Stimulated activated CD4-positive, alpha-beta T cell treated with anti-CD3 and anti-CD28 coated beads, Interleukin-12 subunit alpha, Interleukin-12 subunit beta, amount 100 ng/mL, for 24 hours (primary cell): ENCODE measurements at regions not wholly inside any gene's neighbourhood (a gene's known extent, or its start where the extent isn't known, plus 50 kb on each side); places are given as distances from the start of the nearest gene placed in this dataset.

ENCODE experiments used
- DNase-seq, 2 experiments: peaks; one replicate each; pipeline ENCODE4 v3.0.0-alpha.2; 2020; ENCODE audit warnings: low read depth in 2 of 2

DNA sequence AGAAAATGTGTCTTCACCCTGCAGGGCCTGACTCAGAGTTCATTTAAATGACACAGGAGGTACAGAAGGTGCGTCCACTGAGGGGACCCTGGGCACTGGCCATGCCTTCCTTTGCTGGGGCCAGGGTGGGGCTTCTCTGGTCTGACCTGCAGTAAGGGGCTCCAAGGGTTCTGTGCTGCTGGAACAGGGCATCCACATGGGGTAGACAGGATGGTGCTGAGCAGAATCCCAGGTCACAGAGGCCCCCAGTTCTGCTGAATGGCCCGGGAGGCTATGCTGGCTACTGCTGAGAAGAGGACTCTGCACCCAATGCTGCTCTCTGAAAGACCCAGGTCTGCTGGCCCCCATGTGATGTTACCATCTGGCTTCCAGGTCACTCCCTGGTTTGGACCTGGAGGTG lies 150.4 kb upstream of the GGTLC1 start:
- no peak for DNase-seq

DNA sequence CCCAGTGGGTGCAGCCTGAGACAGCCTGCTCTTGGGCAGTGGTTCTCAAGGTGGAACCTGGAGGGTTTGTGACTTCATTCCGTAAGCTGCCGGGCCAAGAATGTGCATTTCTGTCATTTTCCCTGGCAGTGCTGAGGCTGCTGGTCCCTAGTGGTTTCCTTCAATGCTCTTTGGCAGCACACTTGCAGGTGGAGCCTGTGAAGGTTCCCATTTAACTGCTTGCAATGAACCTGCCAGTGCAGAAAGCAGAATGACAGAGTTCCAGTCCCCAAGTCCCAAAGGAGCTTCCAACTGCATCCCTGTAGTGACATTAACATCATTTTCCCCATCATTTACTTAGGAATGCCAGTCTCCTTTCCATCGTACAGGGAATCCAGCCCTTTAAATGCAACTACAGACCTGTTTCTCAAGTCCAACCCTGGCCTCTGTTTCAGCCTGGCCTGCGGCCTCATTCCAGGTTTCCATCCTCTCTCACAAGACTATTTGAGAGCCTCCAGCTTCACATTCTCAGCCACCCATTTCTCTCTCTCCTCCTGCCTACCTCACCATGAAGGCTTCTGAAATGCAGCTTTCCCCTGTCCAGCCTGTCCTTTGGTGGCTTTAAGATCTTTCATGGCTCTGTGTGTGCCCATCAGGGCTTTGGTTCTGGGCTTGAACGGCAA lies 149.7 kb upstream of the GGTLC1 start:
- DNase-seq = no peak

- no peak for DNase-seq
These were observed 148.2 kb upstream of the GGTLC1 start for GRCh38 chr20:24136659-24137246.

DNA sequence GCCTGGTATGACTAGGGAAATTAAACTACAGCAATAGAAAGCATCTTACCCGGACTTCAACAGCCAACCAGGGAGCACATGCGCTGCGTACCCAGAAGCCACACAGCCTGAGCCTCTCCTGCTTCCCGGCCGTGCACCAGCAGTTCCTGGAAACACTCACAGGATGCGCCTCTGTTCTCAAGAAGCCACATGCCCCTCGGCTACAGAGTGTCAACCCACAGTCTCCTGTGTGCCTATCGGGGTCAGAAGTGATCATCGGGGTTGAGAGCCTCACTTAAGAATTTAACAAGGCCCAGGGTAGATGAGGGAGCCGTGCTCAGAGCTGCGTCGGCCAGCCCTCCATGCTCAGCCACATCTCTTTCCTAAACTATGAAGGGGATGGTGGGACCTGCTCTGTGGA lies 147.2 kb upstream of the GGTLC1 start:
- no peak for DNase-seq

- DNase-seq = no peak
These were observed 146.4 kb upstream of the GGTLC1 start for GRCh38 chr20:24134930-24135329.

DNA sequence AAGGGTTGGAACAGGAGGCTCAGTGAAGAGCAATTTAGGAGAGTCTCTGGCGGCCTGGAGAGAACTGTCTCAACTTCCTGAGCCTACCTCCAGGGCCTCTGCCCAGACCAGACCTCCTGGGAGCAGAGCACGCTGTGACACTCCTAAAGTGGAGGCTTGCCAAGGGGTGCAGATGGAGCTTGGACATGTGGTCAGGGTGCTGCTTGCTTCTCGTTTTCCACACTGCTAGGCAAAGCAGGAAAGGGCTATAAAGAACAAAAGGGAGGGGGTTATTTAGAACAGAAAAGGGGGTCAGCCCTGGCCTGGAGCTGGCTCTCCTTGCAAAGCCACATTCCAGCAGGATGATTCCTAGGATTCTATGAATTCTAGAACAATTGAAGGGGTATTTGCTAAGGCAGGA lies 145.7 kb upstream of the GGTLC1 start:
- no peak for DNase-seq

DNA sequence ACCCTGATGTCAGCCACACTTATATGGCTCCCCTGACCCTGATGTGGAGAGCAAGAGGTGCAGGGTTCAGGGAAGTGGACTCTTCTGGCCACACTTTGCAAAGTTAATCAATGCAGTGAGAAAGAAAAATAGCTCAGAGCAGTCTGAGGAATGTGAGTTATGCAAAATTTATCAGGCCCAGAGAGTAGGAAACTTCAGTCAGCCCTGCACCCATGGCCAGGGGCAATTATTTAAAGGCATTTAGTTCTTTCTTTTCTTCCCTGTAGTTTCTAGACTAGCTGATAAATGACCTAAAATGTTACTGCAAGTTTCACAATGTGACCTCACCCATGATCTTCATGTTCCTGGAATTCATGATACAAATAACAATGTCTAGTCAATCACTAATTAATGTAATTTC lies 143.7 kb upstream of the GGTLC1 start:
- DNase-seq = no peak

GRCh38 chr20:24131684-24132083 lies 143.1 kb upstream of the GGTLC1 start:
- DNase-seq = no peak

GRCh38 chr20:24131281-24131680 lies 142.7 kb upstream of the GGTLC1 start:
- no peak for DNase-seq

DNA sequence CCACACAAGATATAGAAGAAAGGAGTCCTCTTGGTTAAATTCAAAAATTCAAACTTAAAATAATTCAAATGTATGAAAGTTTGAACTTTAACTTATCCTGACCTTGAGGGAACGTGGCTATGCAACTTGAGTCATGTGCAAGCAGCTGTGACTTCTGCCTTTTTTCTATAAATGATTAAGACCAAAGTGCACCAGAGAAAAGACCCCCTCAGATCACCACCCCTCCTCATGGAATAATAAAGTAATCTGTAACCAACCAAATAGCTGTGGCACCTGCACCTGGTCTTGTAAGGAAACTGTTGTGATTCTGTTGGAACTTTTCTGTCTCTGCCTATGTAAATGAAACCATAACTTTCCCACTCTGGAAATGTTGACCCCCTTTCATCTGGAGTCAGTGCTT lies 141.1 kb upstream of the GGTLC1 start:
- no peak for DNase-seq

DNA sequence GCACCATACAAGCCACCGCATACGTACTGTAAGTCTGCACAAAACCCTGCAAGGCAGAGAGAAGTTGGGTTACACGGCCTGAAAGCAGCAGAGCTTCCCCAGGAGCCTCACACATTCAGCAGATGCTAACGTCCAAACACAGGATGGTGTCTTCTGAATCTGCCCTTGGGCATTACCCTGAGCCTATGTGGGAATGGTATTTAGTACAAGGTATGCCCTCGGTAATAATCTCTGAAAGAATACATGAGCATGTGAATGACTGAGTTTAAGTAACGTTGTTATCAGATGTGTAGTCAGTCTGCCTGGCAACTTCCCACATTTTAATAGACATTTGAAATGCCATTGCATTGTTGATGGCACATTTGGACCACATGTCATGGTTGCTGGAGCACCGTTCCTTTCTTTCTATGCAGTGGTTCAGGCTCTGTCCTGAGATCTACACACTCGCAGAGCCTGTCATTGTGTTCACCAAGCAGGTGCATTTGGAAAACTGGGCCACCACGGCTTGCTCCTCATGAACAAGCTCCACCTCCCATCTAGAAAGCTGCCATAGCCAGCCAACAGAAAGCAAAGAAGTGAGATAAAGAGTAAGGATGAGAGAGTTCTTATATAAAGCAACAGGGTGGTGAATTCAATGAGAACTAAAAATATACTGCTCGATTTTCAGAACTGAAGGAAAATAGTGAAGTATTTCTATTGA lies 136.5 kb upstream of the GGTLC1 start:
- no peak for DNase-seq

GRCh38 chr20:24124003-24124402 lies 135.4 kb upstream of the GGTLC1 start:
- DNase-seq = no peak

GRCh38 chr20:24118441-24119175 lies 130.0 kb upstream of the GGTLC1 start:
- DNase-seq = no peak

DNA sequence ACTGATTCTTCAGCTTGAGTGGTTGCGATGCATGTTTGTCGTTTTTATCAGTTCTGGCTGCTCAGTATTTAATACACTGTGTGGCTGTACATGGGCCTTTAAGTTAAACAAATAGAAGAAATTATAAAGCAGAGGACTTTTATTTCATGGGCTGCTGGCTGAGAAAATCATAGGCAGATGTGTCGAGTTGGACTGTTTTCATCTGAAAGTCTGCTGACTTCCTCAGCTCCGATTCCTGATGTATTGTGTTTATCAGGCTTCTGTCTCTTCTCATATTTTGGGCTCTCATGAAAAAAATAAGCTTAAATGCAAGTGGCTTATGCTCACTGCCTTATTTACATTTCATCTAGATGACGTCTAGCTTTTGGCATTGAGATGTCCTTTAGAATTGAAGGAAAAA lies 129.5 kb upstream of the GGTLC1 start:
- no peak for DNase-seq

DNA sequence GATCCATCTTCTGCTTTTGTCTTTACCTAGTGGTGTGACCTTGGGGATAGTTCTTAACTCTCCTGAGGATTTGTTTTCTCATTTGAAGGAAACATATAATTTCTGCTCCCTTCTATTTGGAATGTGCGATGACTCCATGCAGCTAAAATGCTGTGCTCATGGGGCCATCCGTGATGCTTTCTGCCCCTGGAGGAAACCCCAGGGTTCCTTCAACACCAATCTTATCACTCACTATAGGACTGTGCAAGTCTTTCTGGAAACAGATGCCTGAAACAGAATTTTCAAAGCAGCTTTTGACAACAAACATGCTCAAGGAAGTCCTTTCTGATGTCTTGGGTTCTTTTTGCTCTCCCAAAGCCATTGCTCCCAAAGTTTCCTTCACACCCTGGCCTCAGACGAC lies 128.8 kb upstream of the GGTLC1 start:
- DNase-seq = no peak

- DNase-seq = no peak
These were observed 128.0 kb upstream of the GGTLC1 start for GRCh38 chr20:24116611-24117010.

- no peak for DNase-seq
These were observed 123.8 kb upstream of the GGTLC1 start for GRCh38 chr20:24112360-24112759.

- no peak for DNase-seq
These were observed 123.3 kb upstream of the GGTLC1 start for GRCh38 chr20:24111858-24112257.

GRCh38 chr20:24109537-24109936 lies 121.0 kb upstream of the GGTLC1 start:
- DNase-seq = no peak

DNA sequence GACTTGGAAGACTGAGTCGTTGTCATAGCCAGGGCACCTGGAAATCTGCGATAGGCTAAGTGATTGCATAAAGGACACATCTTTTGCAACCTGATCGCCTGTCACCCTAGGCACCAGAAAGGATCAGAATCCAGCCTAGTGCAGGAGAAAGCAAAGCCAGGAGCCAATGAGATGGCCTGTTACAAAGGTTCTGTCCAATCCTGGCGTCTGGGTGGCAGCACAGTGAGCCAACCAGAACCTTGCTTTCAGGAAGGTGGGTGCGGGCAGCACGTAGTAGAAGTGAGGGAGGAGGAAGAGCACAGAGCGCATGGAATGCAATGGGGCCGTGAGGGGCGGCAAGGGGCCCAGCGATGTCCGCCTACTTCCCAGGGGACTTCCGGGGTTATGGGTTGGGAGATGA lies 120.4 kb upstream of the GGTLC1 start:
- no peak for DNase-seq

DNA sequence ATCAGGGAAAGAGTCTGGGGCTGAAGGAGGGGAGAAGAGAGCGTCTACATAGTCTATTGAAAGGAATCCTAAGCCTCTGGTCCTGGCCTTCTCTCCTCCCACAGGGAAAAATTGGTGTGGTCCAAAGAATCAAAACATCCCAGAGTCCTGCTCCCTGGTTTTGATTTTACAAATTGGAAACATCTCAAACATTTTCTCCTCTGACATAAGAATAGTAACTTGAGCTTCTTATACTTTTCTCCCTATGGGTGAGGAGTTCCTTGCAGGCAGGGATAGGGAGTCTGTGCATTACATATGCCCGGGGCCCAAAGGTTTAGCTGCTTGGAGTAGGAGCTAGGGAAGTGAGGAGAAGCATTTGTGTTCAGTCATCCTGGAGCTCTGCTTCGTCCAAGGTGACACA lies 120.0 kb upstream of the GGTLC1 start:
- no peak for DNase-seq

- DNase-seq = no peak
These were observed 118.3 kb upstream of the GGTLC1 start for GRCh38 chr20:24106801-24107445.
